H7 (cell line): ENCODE measurements at regions not wholly inside any gene's neighbourhood (a gene's known extent, or its start where the extent isn't known, plus 50 kb on each side); places are given as distances from the start of the nearest gene placed in this dataset.

Experiments
- DNase-seq: peaks from one replicate; pipeline ENCODE4 v3.0.0; 2012
- H3K27me3 ChIP-seq: 2 replicates; pipeline ENCODE4 v1.6.0; 2011; ENCODE audit warnings: mild to moderate bottlenecking, low read length; ENCODE audit not compliant: control insufficient read depth, insufficient read depth
- H3K36me3 ChIP-seq: replicated peaks from 2 replicates; pipeline ENCODE4 v1.5.1; 2011; ENCODE audit warnings: low read length; ENCODE audit not compliant: control insufficient read depth, insufficient read depth
- H3K4me3 ChIP-seq: 2 replicates; pipeline ENCODE4 v1.5.1; 2011; ENCODE audit warnings: low read depth, mild to moderate bottlenecking, control low read depth, low read length, moderate library complexity; ENCODE audit not compliant: insufficient read depth

- no peaks in the 10 kb centered on the region for H3K27me3 ChIP-seq
- no peak for DNase-seq
- H3K4me3 ChIP-seq = no peak overlapping the region
- H3K36me3 ChIP-seq = no peaks in the 10 kb centered on the region
Observed at GRCh38 chr12:86834217-86834616, 578.0 kb upstream of the MGAT4C start.

DNA sequence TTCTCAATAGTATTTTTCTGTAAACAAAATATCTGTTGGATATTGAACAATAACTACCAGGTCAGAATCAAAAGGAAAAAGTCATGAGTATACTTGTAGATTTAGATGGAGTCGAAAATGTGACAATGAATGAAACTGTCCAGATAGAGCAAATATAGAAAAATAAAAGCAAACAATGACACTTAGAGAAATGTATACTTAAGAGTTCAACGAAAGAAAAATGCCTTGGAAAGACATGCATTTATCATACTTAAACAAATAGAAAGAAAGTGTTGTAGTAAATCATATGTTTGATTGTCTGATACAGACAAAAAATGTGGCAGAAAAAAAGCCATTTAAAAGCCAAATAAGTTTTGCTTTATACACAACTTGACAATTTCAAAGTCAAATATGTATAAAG, 571.2 kb upstream of the MGAT4C start:
- DNase-seq = no peak
- no peaks in the 10 kb centered on the region; the same call in 1 of the 2 replicates for H3K27me3 ChIP-seq
- H3K36me3 ChIP-seq = no peaks in the 10 kb centered on the region
- H3K4me3 ChIP-seq = no peak overlapping the region

DNA sequence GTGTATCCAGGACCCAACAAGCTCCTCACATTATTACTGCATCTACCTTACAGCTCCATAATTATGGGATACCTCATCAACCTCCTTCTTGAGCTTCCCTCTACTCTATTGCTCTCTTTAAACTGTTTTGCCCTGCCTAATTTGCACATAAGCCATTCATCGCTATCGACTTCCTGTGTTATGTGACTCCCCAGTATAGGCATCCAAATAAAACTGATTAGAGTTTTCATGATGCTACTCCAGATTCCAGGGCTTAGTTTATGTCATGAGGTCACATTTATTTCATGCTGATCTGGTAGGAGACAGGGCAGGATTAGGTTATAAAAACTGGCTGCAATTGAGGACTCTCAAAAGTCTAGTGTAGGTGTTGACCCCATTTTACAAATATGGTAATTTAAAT, 569.9 kb upstream of the MGAT4C start:
- no peak for DNase-seq
- Histone ChIP-seq H3K36me3 (no peaks in the 10 kb centered on the region), H3K4me3 (no peak overlapping the region), H3K27me3 (no peaks in the 10 kb centered on the region; the same call in 1 of the 2 replicates)

GRCh38 chr12:86801439-86801838, 545.2 kb upstream of the MGAT4C start:
- Histone ChIP-seq H3K36me3 (no peaks in the 10 kb centered on the region), H3K4me3 (no peak overlapping the region), H3K27me3 (no peaks in the 10 kb centered on the region)
- DNase-seq = no peak

- no peaks in the 10 kb centered on the region for H3K36me3 ChIP-seq
- no peaks in the 10 kb centered on the region for H3K27me3 ChIP-seq
- no peak for DNase-seq
- H3K4me3 ChIP-seq = no peak overlapping the region
Observed at GRCh38 chr12:86799616-86800015, 543.4 kb upstream of the MGAT4C start.

DNA sequence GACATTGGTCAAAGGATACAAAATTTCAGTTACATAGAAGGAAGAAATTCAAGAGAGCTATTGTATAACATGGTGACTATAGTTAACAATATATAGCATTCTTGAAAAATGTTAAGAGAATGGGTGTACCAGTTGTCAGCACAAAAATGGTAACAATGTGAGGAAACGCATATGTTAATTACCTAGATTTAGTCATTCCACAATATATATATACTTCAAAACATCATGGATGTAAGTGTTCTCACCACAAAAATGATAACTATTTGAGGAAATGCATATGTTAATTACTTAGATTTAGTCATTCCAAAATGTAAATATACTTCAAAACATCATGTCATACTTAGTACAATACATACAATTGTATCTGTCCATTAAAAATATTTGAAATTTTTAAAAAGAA, 540.4 kb upstream of the MGAT4C start:
- H3K27me3 ChIP-seq = no peaks in the 10 kb centered on the region
- DNase-seq = no peak
- no peak overlapping the region for H3K4me3 ChIP-seq
- no peaks in the 10 kb centered on the region for H3K36me3 ChIP-seq

DNA sequence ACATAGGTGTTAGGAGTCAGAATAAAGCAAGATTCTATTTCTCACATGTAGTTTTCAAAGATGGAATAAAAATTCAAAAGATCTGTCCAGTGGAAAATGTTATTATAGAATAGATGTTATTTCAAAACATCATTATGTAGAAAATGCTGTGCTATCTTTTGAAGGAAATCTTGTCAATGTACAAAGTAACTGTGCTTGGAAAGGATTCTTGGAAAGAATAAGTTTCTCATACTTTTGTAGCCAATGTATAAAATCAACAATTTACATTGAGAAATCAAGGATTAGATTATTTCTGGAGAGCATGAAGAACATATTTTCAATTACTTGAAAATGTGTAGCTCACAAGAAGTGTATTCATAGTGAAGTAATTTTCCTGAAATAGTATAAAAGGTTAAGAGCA, 532.5 kb upstream of the MGAT4C start:
- Histone ChIP-seq H3K27me3 (no peaks in the 10 kb centered on the region), H3K36me3 (no peaks in the 10 kb centered on the region), H3K4me3 (no peak overlapping the region)
- DNase-seq = no peak

DNA sequence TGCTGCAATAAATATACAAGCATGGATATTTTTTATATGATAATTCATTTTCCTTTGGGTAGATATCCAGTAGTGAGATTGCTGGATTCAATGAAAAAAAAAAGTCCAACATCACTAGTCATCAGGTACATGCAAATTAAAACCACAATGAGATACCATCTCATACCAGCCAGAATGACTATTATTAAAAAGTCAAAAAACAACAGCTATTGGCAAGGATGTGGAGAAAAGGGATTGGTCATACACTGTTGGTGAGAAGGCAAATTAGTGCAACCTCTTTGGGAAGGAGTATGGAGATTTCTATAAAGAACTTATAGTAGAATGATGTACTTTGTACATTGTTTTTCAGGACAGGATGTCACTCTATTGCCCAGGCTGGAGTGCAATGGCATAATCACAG, 531.2 kb upstream of the MGAT4C start:
- Histone ChIP-seq H3K27me3 (no peaks in the 10 kb centered on the region), H3K36me3 (no peaks in the 10 kb centered on the region), H3K4me3 (no peak overlapping the region)
- no peak for DNase-seq

DNA sequence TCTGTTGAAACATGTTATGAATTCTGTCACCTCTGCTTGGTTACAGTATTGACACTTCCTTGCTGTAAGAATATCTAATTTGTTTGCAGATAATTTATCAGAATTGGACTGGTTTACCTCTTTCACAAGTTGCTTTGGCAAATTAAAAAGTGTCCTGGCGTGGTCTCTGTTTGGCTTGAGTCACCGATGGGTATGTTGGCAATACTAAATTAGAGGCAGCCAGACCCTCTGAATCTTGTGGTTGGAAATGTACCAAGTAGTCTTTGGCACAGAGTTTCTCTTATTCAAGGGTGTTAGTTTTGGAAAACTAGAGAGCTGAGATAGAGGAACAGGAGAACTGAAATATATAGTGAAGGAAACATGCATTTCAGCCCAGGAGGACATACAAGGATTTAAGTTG, 521.1 kb upstream of the MGAT4C start:
- H3K4me3 ChIP-seq = no peak overlapping the region
- H3K36me3 ChIP-seq = no peaks in the 10 kb centered on the region
- DNase-seq = no peak
- no peaks in the 10 kb centered on the region for H3K27me3 ChIP-seq

DNA sequence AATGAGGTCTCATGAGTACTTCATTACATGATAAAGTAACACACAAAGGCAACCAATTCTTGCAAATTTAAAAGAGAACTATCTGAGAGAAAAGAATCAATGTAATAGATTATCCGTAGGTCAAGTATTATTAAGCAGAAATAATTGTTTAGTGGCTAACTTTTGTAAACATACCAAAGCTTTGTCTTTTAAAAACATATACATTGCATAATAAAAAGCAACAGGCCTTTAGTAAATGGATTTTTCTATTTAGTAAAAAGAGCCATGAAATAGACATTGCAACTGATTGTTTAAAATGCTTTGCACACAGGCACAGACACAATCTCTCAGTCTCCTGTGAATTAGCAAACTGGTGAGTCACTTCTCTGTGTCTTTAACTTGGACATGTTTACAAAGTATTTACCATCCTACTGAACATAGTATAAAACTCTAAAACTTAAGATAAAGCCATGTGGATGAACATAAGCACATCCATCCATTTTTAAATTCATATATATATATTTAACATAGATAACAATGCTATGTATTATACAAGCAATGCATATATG, 518.7 kb upstream of the MGAT4C start:
- Histone ChIP-seq H3K36me3 (no peaks in the 10 kb centered on the region), H3K4me3 (no peak overlapping the region), H3K27me3 (no peaks in the 10 kb centered on the region)
- no peak for DNase-seq

- H3K36me3 ChIP-seq = no peaks in the 10 kb centered on the region
- DNase-seq = no peak
- H3K4me3 ChIP-seq = no peak overlapping the region
- H3K27me3 ChIP-seq = no peaks in the 10 kb centered on the region
Observed at GRCh38 chr12:86772696-86773095, 516.5 kb upstream of the MGAT4C start.

GRCh38 chr12:86770871-86771270, 514.7 kb upstream of the MGAT4C start:
- H3K36me3 ChIP-seq = no peaks in the 10 kb centered on the region
- DNase-seq = no peak

GRCh38 chr12:86748894-86749293, 492.7 kb upstream of the MGAT4C start:
- H3K27me3 ChIP-seq = no peaks in the 10 kb centered on the region
- no peak for DNase-seq
- no peaks in the 10 kb centered on the region for H3K36me3 ChIP-seq
- no peak overlapping the region for H3K4me3 ChIP-seq

More at GRCh38 chr12:86770871-86771270, 514.7 kb upstream of the MGAT4C start:
- H3K4me3 ChIP-seq = no peak overlapping the region
- H3K27me3 ChIP-seq = no peaks in the 10 kb centered on the region

DNA sequence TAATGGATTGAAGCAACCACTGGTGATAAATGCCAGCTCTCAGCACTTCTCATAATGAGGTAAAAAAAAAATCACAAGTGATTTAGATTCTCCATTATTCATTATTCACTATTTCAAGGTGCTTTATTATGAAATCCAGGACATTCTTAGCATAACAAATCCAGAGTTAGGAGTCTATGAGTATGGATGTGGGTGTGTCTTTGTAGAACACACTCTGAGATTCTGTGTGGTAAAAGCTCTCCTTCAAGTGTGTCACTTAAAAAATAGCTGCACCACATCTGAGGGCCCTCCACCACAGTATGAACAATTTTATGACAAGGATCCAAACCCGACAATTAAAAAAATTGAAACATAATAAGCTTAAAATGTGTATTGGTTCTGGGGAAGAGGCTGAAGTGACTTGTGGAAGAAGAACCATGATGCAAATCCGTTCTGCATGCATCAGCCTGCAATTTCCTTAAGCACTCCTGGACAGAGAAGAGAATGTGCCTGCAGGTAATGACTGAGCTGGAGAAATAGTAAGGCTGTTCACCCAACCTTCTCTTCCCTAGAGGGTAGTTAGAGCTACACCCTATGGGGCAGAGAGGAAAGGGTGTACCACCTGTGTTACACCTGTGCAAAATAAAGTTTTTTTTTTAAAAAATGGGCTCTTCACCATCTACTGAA, 488.5 kb upstream of the MGAT4C start:
- H3K4me3 ChIP-seq = no peak overlapping the region
- no peaks in the 10 kb centered on the region for H3K27me3 ChIP-seq
- no peak for DNase-seq
- no peaks in the 10 kb centered on the region for H3K36me3 ChIP-seq

DNA sequence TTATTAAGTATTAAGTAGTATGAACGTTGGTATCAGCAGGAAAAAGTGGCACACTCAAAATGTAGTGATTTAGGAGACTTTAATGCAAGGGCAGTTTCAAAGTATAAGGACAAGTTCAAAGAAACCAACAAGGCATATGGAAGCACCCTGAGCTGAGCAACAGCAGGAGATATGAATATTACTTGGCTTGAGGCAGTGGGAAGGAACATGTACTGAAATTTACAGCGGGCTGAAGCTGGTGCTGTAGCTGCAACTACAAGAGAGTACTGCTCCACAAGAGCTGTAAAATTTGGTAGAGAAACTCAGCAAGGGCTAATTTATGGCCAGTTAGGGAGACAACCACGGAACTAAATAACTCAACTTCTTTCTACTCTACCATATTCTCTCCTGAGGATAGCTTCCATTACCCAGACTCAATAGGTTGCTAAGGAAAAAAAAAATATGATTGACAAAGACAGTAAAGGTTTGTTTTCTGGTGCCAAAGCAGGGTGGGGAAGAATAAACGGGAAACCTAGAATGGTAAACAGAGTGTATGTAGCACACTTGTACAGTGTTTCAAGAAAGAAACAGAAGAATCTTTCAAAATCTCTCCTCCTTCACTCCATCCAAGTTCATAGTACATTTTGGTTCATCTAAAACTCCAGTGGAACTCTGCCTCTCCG, 487.8 kb upstream of the MGAT4C start:
- no peak for DNase-seq
- no peak overlapping the region for H3K4me3 ChIP-seq
- H3K27me3 ChIP-seq = no peaks in the 10 kb centered on the region
- no peaks in the 10 kb centered on the region for H3K36me3 ChIP-seq
